Activated T-helper 9 cell treated with anti-CD3 and anti-CD28 coated beads, Interleukin-2, amount 50 U/mL, for 16 hours (primary cell): ENCODE measurements at regions not wholly inside any gene's neighbourhood (a gene's known extent, or its start where the extent isn't known, plus 50 kb on each side); places are given as distances from the start of the nearest gene placed in this dataset.
"Not testable (repeated sequence)": the region's sequence is repeated elsewhere in the genome, so short reads cannot be mapped to it uniquely, and the experiment has no call there.

Source experiments
- DNase-seq: peaks from one replicate; pipeline ENCODE4 v3.0.0-alpha.2; 2020; ENCODE audit warnings: low read depth

DNA sequence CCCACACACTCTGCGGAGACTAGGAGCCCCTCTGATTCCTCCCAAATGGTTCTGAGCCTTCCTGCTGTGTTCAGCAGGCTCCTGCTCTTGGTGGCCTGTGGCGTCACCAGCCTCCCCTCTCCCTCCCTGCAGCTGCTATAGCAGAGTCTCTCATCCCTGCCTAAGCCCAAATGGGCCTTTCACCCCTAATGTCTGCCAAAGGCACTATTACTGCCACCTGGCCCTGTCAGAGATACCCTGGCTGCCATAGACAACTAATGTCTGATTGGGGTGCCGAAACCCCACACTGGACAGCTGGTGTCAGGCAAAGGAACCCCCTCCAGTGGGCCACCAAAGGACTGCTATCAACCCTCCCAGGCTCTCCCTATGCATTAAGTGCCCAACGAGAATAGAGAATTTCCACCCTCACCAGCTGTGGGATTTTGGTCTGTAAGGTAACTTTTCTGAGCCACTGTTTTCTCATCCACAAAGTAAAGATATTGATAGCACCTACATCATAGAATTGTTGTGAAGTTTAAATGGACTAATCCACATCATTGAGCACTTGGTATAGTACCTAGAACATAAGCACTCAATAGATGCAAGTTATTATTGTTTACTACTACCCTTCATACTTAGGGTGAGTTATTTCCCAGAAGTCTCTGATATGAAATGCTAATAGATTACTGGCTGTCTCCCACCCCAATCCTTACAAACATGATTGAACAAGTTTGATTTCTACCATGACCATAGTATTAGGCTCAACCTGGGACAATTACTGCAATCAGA, 421.3 kb downstream of the MID1IP1 start:
- no peak for DNase-seq

DNA sequence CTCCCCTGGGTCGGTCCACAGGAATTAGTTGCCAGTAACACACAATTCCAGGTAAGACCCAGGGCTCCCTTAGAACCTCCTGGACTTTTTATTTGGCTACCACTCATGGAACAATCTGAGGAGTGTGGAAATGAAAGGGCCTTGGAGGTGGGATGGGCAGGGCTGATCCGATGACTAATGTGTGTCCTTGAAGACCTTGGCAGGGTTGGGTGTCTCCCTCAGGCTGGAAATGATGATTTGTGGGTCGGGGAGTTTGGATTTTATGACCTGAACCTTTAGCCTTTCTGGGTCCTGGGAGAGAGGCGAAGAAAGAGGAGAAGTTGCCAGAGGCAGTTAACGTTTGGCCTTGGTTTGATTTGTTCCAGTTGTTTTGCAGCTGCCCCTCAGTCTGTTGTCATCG, 425.0 kb downstream of the MID1IP1 start:
- no peak for DNase-seq

DNA sequence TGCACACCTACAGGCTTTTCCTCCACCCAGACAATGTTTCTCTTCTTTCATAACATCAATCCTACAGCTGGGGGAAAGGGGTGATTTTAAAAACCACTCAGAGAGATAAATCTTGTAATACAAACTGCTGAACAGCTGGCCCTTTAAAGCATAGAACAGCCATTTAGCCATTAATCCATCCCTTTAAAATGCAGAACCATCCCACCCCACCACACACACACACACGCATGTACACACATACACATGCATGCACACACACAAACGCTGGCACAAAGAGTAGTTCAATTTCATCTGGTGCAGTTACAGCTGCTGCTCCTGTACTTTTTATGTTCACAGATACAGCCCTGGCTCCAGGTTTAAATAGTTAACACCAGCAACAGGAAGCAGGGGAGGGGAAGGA, 426.1 kb downstream of the MID1IP1 start:
- DNase-seq, result no peak

DNA sequence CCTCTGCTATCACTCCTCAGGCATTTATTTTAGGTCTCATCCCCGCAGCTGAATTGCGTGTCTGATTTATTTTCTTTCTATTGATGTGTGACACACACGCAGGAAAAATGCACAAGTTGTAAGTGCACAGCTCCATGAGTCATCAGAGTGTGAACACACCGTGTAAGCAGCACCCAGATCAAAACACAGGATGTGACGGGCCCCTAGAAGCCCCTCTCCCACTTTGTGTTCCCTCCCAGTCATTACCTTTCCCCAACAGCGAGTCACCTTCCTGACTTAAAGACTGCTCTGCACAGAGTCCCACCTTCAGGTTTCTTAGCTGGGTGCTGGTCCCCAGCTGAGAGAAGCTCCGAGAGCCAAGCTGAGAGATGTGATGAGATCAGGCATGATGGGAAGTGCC, 436.7 kb downstream of the MID1IP1 start:
- no peak for DNase-seq

DNA sequence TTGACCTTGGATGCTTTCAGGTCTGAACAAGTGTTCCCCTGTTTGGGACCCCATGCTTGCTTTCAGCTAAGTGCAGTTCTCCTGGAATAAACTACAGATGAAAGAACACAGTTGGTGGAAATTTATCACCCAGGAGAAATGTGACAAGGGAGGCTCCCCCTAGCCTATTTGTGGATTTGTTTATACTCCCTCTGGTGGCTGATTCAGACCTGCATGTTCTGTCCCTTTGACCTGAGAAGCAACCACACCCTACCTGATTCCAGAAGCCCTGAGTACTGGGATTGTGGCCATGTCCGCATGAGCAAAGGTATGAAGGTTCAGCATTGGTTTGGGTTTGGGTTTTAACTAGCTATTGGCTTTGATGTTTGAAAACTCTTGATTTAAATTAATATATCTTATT, 440.9 kb downstream of the MID1IP1 start:
- no peak for DNase-seq

DNA sequence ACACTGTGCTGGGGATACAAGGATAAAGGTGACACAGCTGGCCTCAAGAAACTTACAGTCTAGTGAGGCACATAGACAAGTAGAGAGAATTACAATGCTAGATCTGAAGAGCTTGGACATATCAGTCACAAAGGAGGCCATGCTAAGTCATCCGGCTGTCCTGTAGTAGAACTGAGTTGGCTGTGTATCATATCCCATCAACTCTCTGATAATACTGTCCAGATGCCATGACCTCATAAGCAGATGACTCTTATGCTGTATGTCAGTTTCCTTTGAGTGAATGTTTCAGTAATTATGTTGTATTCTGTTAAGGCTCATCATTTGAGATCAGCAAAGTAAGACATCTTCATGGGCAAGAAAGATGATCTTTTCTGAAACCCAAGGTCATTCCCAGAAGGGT, 442.9 kb downstream of the MID1IP1 start:
- no peak for DNase-seq

DNA sequence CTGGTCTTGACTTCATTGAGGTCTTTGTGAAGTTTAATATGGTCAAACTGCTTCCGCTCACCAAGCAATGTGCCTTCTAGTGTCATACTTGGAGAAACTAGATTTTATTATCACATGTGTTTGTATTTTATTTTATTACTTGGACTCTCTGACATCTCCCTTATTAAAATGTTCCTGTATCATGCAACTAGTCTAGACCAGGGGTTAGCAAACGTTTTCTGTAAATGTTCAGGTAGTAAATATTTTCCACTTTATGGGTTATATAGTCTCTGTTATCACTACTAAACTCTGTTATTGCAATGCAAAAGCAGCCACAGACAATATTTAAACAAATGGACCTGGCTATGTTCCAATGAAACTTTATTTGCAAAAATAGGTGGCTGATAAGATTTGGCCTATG, 443.8 kb downstream of the MID1IP1 start:
- DNase-seq, result no peak

DNA sequence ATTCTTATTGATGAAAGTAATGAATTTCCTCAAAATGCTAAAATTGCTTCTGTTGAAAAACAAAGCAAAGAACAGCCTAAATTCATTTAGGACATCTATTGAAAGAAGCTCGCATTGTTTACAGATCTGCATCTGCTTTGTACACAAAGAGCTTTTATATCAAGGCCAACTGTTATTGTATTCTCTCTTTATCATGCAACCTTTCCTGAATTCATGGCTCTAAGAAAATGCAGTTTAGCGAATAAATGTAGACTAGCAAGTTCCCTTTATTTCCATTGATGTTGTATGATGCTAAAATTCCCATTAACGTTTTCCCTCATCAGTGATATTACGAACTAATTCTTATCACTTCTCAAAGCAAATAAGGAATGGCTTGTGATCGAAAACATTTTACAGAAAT, 446.3 kb downstream of the MID1IP1 start:
- no peak for DNase-seq

DNA sequence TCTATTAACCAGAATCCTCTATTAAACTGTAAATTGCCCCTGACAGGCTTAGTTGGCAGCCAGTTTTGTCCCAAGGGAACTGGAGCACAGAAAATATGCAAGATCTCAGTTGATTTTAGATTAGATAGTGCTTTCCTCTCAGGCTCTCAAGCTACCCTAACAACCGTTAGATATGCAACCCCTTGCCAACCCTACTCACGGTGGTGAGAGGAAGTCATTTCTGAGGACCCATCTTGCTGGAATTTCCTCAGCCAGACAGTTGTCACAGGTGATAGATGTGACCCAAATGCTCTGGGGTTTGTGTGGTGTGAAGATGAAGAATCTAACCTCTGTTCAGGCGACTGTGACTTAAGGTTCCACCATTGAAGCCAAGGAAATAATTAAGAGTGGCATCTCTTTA, 447.1 kb downstream of the MID1IP1 start:
- DNase-seq, result no peak

DNA sequence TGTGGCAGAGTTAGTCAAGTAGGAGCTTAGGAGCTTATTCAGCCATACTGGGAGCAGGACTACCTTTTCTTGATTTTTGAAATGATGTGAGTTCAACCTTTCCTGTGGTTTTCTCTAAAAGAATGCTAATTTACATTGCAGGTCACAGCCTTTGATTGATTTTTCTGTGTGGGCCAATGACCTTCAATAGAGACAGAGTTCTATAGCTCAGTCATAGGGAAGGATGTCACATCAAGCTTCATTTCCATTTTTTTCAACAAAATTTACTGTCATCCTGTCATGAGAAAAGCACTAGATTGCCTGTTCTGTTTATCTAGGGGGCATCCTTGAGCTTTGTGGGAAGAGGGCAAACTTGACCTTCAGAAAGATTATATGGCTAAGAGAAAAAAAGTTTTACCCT, 448.7 kb downstream of the MID1IP1 start:
- DNase-seq, result no peak

DNA sequence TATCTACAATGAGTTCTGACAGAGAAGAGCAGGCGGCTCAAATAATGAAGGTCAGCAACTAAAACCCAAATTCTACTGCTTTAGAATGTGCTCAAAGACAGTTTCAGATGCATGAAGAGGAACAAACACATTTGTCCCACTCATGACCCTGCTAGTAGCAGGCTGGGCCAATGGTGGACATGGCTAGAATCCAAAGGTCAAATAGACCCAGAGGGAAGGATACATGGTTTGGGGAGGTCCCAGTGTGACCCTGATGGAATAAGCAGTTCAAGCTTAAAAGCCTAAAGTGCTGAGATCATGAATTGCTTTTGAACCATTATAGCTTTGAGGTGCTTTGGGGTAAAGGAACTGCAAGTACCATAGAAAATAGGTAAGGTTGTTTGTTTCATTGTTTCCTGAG, 450.7 kb downstream of the MID1IP1 start:
- DNase-seq, result no peak

DNA sequence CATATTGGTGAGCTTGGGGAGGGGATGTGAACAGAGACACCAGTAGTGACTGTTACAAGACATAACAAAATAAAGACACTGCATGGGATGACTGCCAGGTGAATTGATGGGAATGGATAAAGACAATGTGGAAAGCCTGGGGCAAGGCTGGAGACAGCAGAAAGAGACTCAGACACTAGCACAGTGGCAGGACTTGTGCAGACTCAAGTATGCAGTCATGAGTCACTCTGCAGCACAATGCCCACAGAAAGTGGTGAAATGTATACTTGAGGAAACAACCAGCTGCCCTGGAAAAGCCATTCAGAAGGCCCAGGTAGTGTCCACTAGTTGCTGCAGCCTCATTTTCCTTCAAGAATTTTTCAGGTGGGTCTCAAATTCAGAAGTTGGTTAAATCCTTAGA, 452.3 kb downstream of the MID1IP1 start:
- DNase-seq, result no peak

DNA sequence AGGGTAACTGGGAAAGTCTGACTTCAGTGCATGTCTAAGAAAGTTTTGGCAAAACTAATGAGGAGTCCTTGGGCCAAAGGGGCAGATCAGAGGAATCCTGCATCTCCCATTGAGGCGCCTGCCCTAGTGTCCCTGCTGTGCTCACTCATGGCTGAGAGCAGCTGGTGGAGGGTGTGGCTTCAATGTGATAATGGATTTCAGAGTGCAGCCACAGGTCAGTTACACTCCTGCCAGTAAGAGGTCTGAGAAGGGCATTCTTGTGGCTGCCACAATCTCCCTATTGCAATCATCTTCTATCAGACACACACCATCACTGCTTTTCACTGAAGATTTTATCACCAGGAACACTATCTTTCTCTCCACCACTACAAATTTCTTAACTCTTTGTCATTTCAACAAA, 457.1 kb downstream of the MID1IP1 start:
- DNase-seq, result no peak

DNA sequence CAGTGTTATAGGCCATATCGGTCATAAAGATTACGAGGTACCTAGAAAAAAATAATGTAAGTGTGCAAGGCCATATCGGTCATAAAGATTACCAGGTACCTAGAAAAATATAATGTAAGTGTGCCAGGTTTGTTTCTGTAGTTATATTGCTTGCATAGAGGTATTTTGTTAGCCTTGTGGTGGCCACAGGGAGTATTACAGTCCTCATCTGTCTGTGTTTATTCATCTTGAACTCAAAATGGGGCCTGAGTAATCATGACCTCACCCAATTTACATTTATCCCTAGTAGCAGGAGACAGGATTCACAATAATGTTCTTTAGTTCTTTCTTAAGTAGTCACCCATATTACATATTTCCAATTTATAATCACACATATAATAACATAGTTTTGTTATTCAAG, 459.7 kb downstream of the MID1IP1 start:
- no peak for DNase-seq

DNA sequence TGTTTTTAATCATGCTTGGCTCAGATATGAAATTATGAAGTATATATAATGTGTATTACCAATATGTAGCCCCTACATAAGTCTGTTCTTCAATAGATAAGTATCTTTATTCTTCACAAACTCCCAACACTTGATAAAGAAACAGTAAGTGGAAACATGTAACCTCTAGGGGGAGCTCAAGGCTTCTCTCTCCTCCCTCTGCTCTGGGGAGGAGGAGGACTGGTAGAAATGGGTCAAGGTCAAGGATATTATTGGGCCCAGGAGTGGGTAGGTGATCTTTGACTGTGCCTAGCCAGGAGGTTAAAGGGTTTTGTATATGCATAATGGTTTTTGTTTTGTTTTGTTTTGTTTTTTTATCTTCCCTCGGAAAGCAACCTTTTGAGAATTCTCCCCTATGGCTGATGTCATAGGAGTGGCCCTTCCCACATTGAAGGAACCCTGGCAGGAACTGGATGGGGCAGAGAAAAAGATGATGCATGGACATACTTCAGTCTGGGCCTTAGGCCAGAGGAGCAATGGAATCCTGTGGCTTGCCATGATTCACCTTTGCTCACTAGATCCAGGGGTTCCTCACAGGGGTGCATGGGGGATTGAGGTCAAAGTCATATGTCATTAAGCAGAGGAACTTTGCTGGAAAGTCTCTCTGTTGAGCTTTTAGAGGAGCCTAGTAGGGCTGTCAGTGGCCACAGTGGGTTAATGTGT, 460.3 kb downstream of the MID1IP1 start:
- no peak for DNase-seq

DNA sequence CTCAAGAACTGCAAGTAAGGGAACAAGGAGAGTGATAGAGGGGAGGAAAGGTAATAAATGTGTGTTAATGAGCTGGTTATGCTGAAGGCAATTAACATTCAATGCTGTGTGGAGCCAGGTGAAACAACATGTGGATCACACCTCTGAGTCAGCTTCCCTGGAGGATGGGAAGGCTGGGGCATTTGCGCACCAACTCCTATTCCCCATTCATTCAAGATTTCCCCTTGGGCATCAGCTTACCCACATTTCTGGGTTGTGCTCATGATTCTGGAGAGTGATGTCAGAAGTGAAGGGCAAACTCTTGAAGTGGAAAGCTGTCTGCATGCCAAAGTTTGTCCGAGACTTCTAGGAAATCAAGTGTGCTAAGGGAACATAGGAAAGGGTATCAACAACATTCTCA, 461.4 kb downstream of the MID1IP1 start:
- no peak for DNase-seq

DNA sequence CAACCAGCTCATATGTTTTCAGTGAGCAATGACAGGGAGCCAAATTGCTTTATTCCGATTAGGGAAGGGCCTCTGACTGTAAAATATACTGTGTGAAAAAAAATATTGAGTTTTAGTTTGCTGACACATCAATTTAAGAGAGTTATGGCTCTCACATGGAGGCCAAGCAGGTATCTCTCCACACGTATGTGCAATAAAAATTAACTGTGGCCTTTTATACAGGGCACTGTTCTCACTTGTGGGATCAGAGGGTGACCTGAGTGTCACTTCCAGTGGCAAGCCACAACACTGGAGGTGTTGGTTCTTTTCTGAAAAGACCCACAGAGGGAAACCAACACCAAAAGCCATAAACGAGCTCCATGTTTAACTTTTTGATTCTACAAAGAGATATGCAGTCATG, 462.8 kb downstream of the MID1IP1 start:
- no peak for DNase-seq

DNA sequence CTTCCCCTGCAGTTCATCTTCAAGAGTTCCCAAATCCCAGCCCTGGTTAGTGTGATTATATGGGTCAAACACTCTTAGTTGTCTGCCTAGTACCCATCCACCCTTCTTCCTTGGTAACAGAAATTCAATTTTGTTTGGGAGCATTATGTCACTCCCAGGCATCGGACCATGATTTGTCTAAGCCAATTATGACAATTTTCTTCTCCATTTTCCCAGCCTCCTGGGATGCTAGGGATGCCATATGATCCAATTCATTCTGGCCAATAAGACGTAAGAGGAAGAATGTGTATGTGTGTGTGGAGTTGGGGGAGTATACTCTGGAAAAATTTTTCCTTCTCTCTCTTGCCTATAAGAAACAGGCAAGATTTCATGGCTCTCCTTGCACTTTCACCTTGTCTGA, 465.9 kb downstream of the MID1IP1 start:
- DNase-seq, result no peak

DNA sequence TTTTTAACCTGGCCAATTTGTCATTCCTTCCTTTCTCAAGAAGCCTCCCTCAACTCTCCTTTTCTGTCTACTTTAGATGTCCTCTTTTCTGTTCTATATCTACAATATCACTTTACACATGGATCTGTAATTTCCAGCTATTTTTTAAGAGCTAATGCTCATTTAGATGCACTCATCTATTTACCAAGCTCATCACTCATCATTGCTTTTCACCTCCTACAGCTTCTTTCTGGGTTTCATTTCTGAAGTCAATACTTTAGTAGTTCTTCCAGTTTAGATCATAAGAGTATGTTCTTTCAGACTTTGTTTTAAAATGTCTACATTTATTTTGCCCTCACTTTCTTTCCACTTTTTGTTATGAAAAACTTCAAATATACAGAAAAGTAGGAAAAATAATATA, 466.9 kb downstream of the MID1IP1 start:
- DNase-seq, result no peak

DNA sequence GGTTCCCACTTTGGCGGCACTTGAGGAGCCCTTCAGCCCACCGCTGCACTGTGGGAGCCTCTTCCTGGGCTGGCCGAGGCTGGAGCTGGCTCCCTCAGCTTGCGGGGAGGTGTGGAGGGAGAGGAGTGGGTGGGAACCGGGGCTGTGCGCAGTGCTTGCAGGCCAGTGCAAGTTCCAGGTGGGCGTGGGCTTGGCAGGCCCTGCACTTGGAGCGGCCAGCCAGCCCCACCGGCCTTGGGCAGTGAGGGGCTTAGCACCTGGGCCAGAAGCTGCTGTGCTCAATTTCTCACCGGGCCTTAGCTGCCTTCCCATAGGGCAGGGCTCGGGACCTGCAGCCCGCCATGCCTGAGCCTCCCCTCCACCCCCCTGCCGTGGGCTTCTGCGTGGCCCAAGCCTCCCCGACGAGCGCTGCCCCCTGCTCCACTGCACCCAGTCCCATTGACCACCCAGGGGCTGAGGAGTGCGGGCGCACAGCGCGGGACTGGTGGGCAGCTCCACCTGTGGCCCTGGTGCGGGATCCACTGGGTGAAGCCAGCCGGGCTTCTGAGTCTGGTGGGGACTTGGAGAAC, 474.3 kb downstream of the MID1IP1 start:
- DNase-seq, result no peak

DNA sequence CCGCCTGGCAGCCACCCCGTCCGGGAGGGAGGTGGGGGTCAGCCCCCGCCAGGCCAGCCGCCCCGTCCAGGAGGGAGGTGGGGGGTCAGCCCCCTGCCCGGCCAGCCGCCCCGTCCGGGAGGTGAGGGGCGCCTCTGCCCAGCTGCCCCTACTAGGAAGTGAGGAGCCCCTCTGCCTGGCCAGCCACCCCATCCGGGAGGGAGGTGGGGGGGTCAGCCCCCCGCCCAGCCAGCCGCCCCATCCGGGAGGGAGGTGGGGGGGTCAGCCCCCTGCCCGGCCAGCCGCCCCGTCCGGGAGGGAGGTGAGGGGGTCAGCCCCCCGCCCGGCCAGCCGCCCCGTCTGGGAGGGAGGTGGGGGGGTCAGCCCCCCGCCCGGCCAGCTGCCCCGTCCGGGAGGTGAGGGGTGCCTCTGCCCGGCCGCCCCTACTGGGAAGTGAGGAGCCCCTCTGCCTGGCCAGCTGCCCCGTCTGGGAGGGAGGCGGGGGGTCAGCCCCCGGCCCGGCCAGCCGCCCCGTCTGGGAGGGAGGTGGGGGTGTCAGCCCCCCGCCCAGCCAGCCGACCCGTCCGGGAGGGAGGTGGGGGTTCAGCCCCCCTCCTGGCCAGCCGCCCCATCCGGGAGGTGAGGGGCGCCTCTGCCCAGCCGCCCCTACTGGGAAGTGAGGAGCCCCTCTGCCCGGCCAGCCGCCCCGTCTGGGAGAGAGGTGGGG, 476.6 kb downstream of the MID1IP1 start:
- not testable (repeated sequence) for DNase-seq

DNA sequence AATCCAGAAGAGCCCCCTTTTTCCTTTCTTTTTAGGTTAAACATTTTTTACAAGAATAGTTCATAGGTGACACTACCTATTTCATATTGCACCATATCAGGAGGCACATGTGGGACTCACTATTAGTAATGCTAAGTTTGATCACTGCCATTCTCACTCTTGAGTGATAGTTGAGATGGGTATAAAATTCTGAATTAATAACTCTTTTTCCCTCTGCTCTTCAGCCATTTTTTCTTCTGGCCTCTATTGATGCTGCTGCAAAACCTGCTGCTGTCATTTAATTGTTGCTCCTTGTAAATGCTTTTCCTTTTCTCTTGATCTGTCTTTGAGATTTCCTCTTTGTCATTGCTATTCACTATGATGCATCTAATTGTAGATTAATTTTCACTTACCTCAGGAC, 482.0 kb downstream of the MID1IP1 start:
- DNase-seq, result no peak

DNA sequence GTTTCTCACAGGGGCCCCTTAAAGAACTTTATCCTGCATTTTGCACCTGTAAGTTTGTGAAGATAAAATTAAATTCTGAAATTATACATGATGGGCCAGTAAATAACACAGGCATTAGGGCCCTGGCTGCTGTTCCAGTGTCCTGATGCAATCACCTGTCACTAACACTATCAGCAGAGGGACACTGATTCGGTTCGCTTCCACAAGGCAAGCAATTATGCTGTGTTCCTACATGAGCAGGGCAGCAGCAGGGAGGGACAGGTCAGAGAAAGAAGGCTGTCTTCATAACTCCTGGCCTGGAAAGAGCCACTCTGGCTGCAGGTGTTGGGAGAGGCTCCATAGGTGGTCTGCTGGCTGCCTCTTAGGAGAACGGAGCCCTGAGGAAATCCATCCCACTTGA, 487.3 kb downstream of the MID1IP1 start:
- no peak for DNase-seq
